Esophagus squamous epithelium (tissue), 4 donors: ENCODE measurements at regions not wholly inside any gene's neighbourhood (a gene's known extent, or its start where the extent isn't known, plus 50 kb on each side); places are given as distances from the start of the nearest gene placed in this dataset.

ENCODE experiments used
- POLR2A ChIP-seq, 4 donors: fragments of 450-650 bp; IDR thresholded peaks; one replicate each; pipeline ENCODE4 v1.6.1; 2017; ENCODE audit warnings: antibody characterized with exemption in 4 of 4, mild to moderate bottlenecking in 4 of 4, moderate library complexity in 3 of 4
- TF ChIP-seq, protein P1 (sequence below), 6 experiments: fragments of 450-650 bp in 4 of 6; fragments of 200-600 bp in 2 of 6; sonication (generic) in 2 of 6; IDR thresholded peaks; one replicate each; pipeline ENCODE4 v1.5.1; 2016 to 2019; ENCODE audit warnings: antibody characterized with exemption in 6 of 6, mild to moderate bottlenecking in 4 of 6, moderate library complexity in 4 of 6

DNA sequence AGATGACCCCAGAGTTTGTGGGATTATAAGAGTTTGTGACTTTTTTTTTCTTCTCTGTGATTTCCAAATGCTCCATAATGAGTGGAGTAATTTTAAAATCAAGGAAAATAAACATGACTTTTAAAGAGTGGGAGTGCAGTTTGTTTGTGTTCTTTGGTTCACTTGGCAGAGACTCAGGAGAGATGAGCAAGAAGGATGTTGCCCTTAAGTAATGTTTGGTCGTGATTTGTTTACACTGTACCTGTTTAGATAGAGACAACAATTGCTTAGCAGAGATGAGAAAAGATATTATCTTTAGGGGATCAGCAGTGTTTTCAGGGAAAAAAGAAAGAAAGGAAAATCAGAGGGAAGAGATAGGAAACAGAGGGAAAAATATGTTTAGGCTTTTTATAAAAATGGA is 170.8 kb downstream of the ADSS2 start:
- no peak for TF ChIP-seq POLR2A (IDR thresholded peaks at IDR 0.05)
- TF ChIP-seq, protein P1, sequence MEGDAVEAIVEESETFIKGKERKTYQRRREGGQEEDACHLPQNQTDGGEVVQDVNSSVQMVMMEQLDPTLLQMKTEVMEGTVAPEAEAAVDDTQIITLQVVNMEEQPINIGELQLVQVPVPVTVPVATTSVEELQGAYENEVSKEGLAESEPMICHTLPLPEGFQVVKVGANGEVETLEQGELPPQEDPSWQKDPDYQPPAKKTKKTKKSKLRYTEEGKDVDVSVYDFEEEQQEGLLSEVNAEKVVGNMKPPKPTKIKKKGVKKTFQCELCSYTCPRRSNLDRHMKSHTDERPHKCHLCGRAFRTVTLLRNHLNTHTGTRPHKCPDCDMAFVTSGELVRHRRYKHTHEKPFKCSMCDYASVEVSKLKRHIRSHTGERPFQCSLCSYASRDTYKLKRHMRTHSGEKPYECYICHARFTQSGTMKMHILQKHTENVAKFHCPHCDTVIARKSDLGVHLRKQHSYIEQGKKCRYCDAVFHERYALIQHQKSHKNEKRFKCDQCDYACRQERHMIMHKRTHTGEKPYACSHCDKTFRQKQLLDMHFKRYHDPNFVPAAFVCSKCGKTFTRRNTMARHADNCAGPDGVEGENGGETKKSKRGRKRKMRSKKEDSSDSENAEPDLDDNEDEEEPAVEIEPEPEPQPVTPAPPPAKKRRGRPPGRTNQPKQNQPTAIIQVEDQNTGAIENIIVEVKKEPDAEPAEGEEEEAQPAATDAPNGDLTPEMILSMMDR (IDR thresholded peaks at IDR 0.05): no peak
